ENCODE measurements at regions not wholly inside any gene's neighbourhood (a gene's known extent, or its start where the extent isn't known, plus 50 kb on each side); places are given as distances from the start of the nearest gene placed in this dataset.

DNA sequence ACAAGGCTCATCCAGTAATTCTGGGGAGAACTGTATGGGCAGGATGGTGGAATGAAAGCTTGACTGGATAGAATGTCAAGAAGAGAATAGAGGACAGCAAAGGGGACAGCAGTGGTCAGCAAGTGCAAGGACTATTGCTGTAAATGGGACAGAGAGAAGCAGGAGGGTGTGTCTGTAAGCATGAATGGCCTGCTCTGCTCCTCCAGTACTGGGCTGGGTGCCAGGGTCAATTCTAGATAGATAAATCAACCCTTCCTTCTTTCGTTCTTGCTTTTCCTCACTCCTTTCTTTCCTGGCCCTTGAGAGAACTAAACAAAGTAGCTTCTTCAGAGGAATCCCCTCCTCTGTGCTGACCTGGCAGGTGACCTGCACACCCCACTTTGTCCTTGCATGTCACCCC is 1019.2 kb downstream of the BCL11B start:
- TF ChIP-seq, protein P1, sequence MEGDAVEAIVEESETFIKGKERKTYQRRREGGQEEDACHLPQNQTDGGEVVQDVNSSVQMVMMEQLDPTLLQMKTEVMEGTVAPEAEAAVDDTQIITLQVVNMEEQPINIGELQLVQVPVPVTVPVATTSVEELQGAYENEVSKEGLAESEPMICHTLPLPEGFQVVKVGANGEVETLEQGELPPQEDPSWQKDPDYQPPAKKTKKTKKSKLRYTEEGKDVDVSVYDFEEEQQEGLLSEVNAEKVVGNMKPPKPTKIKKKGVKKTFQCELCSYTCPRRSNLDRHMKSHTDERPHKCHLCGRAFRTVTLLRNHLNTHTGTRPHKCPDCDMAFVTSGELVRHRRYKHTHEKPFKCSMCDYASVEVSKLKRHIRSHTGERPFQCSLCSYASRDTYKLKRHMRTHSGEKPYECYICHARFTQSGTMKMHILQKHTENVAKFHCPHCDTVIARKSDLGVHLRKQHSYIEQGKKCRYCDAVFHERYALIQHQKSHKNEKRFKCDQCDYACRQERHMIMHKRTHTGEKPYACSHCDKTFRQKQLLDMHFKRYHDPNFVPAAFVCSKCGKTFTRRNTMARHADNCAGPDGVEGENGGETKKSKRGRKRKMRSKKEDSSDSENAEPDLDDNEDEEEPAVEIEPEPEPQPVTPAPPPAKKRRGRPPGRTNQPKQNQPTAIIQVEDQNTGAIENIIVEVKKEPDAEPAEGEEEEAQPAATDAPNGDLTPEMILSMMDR (IDR thresholded peaks at IDR 0.05; ENCODE audit: borderline replicate concordance, control extremely low read depth, extremely low read depth, insufficient read depth, missing control alignments): no peak
- in situ Hi-C loops (cut with MboI; ENCODE audit: low sequenced_read_pairs, unreplicated experiment): no loop called here

DNA sequence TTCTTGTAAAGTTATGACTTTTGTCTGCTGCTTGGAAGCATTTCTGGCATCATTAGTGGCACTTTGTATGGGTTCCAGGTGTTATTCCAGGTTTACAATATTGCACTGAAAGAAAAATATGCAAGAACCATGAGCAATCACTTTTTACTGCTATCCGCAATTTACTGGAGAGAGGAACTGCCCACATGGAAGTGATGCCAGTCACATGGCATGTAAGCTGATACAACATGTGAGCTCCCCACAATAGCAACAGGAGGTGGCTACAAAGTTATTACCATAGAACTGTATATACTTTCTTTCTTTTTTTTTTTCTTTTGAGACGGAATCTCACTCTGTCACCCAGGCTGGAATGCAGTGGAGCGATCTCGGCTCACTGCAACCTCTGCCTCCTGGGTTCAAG is 1012.1 kb downstream of the BCL11B start:
- in situ Hi-C loops (cut with MboI; ENCODE audit: low sequenced_read_pairs, unreplicated experiment): no loop called here
- DNase-seq (ENCODE audit: low spot score): no peak
- TF ChIP-seq, protein P1 (IDR thresholded peaks at IDR 0.05; ENCODE audit: borderline replicate concordance, control extremely low read depth, extremely low read depth, insufficient read depth, missing control alignments): no peak

More for the DNA sequence above, 1019.2 kb downstream of the BCL11B start:
- no peak for DNase-seq (ENCODE audit: low spot score)

DNA sequence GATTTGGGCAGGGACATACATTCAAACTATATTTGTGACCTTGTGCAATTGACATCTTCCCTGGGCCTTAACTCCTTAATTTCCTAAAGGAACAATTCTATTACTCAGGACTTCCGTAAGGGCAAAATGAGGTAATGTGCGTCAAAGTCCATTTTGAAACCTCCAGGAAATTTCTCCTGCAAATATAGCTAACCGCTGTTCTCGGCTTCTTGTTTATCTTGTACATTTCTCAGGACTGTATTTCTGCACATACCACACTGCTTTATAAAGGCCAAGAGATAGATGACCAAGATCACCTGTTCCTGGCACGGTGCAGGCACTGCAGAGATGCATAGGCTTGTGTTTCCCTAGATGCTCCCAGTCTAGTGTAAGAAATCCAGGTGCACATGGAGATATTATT is 1009.4 kb downstream of the BCL11B start:
- in situ Hi-C loops (cut with MboI; ENCODE audit: low sequenced_read_pairs, unreplicated experiment): no loop called here
- TF ChIP-seq, protein P1 (IDR thresholded peaks at IDR 0.05; ENCODE audit: borderline replicate concordance, control extremely low read depth, extremely low read depth, insufficient read depth, missing control alignments): no peak
- DNase-seq (ENCODE audit: low spot score): no peak

DNA sequence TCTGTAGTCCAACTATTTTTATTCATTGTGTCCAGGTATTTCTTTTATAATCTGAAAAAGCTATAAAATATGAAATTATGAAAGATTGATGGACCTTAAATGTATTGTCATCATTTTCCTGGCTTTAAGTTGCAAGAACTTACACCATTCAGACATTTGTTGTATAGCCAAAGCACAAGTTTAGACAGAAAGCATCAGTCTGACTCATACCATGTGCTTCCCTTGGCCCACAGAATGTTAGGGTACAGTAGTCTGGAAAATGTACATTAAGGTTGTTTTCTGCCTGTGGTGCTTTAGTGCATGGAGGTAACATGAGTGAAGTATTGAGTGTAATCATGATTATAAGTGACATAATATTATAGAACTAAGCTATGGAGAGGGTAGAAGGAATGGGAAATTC is 1002.5 kb downstream of the BCL11B start:
- no peak for DNase-seq (ENCODE audit: low spot score)
- TF ChIP-seq, protein P1 (IDR thresholded peaks at IDR 0.05; ENCODE audit: borderline replicate concordance, control extremely low read depth, extremely low read depth, insufficient read depth, missing control alignments): no peak
- in situ Hi-C loops (cut with MboI; ENCODE audit: low sequenced_read_pairs, unreplicated experiment): no loop called here

DNA sequence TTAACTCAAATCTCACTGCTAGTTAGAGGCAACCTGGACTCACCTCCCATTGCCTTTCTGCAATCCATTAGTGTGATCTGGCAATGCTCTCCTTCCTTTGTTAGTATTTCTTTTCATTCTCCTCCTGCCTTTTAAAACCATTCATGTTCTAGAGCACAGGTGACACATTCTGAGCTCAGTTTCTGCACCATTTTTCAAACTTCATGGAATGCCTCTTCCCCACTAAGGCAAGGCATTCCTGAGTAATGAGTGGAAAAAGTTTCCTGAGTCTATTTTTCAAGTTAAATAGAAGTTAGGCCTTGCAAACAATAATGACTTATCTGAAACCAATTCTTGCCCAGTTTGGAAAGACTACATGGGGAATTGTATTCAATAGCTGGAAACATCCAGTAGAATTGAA is 1001.8 kb downstream of the BCL11B start:
- in situ Hi-C loops (cut with MboI; ENCODE audit: low sequenced_read_pairs, unreplicated experiment): no loop called here
- DNase-seq (ENCODE audit: low spot score): no peak
- TF ChIP-seq, protein P1 (IDR thresholded peaks at IDR 0.05; ENCODE audit: borderline replicate concordance, control extremely low read depth, extremely low read depth, insufficient read depth, missing control alignments): no peak

DNA sequence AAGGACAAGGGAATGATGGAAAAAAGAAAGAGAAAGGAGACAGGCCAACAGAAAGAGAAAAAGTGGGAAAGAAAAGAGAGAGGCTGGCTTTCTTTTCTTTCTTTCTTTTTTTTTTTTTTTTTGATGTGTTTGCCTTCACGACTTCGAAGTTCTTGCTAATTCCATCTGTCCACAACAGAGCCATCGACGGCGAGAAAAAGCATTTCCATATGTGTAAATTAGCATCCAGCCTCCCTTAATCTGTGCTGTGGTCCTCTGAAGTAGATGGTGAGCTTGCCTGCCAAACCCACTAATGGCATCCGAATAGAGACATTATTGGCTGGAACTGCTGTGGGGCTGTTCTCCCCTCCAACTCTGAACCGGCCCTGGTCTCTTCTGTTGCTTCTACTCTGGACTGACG is 997.4 kb downstream of the BCL11B start:
- in situ Hi-C loops (cut with MboI; ENCODE audit: low sequenced_read_pairs, unreplicated experiment): no loop called here

More for the DNA sequence above, 997.4 kb downstream of the BCL11B start:
- DNase-seq (ENCODE audit: low spot score): no peak
- TF ChIP-seq, protein P1 (IDR thresholded peaks at IDR 0.05; ENCODE audit: borderline replicate concordance, control extremely low read depth, extremely low read depth, insufficient read depth, missing control alignments): no peak
